Suprapubic skin (tissue), 4 donors: ENCODE measurements at regions not wholly inside any gene's neighbourhood (a gene's known extent, or its start where the extent isn't known, plus 50 kb on each side); places are given as distances from the start of the nearest gene placed in this dataset.

Experiments used
- DNase-seq, 2 donors: peaks; one replicate each; pipeline ENCODE4 v3.0.0-alpha.2; 2019; ENCODE audit warnings: low spot score in 2 of 2
- H3K27ac ChIP-seq: fragments of 200-600 bp; sonication (generic); one replicate; pipeline ENCODE4 v1.5.1; 2019
- H3K27me3 ChIP-seq: fragments of 200-600 bp; sonication (generic); one replicate; pipeline ENCODE4 v1.5.1; 2019
- H3K36me3 ChIP-seq: fragments of 200-600 bp; sonication (generic); one replicate; pipeline ENCODE4 v1.5.1; 2019
- H3K4me1 ChIP-seq: fragments of 200-600 bp; sonication (generic); one replicate; pipeline ENCODE4 v1.5.1; 2019
- H3K4me3 ChIP-seq: fragments of 200-600 bp; sonication (generic); one replicate; pipeline ENCODE4 v1.5.1; 2019; ENCODE audit warnings: mild to moderate bottlenecking
- H3K9me3 ChIP-seq: fragments of 200-600 bp; sonication (generic); one replicate; pipeline ENCODE4 v1.5.1; 2019
- EP300 ChIP-seq: sonication (generic); formaldehyde crosslinking; IDR thresholded peaks from one replicate; pipeline ENCODE4 v1.6.1; 2017; ENCODE audit warnings: antibody characterized with exemption
- POLR2A ChIP-seq, 2 donors: fragments of 450-650 bp; IDR thresholded peaks; one replicate each; pipeline ENCODE4 v1.6.1; 2017; ENCODE audit warnings: antibody characterized with exemption in 2 of 2, mild to moderate bottlenecking in 2 of 2, moderate library complexity in 2 of 2
- POLR2AphosphoS5 ChIP-seq, 3 donors: sonication (generic); formaldehyde crosslinking; IDR thresholded peaks; one replicate each; pipeline ENCODE4 v1.6.1; 2017; ENCODE audit warnings: antibody characterized with exemption in 3 of 3
- WGBS: methylation state at CpG from one replicate; pipeline ENCODE4 v1.1.5; 2018; 5-methylcytosine and 5-hydroxymethylcytosine counted together
- TF ChIP-seq, protein P1 (sequence below), 2 donors: fragments of 200-600 bp in 1 of 2; fragments of 450-650 bp in 1 of 2; sonication (generic) in 1 of 2; IDR thresholded peaks; one replicate each; pipeline ENCODE4 v1.5.1; 2016 to 2019; ENCODE audit warnings: antibody characterized with exemption in 2 of 2, mild to moderate bottlenecking in 1 of 2, moderate library complexity in 1 of 2

DNA sequence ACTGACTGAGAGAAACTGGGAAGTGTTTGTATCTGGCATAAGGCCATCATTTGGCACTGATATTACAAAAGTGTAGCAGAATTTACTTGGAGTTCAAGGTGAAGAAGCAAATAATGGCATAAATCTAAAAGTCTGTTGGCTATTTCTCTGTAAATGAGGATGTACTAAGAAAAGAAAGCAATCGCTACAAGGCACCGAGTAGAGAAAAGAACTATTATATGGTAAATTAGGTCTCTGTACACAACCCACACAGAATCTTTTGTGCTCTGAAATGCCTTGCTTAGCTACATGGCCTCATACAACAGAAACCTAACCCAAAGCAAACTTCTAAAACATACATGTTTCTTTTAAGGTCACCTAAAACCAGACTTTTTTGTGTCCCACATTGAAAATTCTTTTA is 290.1 kb upstream of the WWC1 start:
- no peak overlapping the region for H3K27ac ChIP-seq
- H3K4me3 ChIP-seq = no peak overlapping the region
- 71% methylated on average over 2 of the region's 2 CpGs for WGBS
- TF ChIP-seq, protein P1, sequence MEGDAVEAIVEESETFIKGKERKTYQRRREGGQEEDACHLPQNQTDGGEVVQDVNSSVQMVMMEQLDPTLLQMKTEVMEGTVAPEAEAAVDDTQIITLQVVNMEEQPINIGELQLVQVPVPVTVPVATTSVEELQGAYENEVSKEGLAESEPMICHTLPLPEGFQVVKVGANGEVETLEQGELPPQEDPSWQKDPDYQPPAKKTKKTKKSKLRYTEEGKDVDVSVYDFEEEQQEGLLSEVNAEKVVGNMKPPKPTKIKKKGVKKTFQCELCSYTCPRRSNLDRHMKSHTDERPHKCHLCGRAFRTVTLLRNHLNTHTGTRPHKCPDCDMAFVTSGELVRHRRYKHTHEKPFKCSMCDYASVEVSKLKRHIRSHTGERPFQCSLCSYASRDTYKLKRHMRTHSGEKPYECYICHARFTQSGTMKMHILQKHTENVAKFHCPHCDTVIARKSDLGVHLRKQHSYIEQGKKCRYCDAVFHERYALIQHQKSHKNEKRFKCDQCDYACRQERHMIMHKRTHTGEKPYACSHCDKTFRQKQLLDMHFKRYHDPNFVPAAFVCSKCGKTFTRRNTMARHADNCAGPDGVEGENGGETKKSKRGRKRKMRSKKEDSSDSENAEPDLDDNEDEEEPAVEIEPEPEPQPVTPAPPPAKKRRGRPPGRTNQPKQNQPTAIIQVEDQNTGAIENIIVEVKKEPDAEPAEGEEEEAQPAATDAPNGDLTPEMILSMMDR (IDR thresholded peaks at IDR 0.05) = no peak
- TF ChIP-seq POLR2AphosphoS5 (IDR thresholded peaks at IDR 0.05) (no peak), POLR2A (IDR thresholded peaks at IDR 0.05) (no peak)
- H3K36me3 ChIP-seq = no peaks in the 10 kb centered on the region
- DNase-seq = no peak
- no peaks in the 10 kb centered on the region for H3K4me1 ChIP-seq
- H3K27me3 ChIP-seq = no peaks in the 10 kb centered on the region
- H3K9me3 ChIP-seq = no peaks in the 10 kb centered on the region

- no peaks in the 10 kb centered on the region for H3K4me1 ChIP-seq
- no peaks in the 10 kb centered on the region for H3K36me3 ChIP-seq
- no peak overlapping the region for H3K4me3 ChIP-seq
- H3K27me3 ChIP-seq = no peaks in the 10 kb centered on the region
- no peak for DNase-seq
- H3K27ac ChIP-seq = no peak overlapping the region
- H3K9me3 ChIP-seq = no peaks in the 10 kb centered on the region
- no peak for TF ChIP-seq EP300
- TF ChIP-seq POLR2A (IDR thresholded peaks at IDR 0.05) = no peak
- TF ChIP-seq POLR2AphosphoS5 (IDR thresholded peaks at IDR 0.05) = no peak
- TF ChIP-seq, protein P1 (IDR thresholded peaks at IDR 0.05) = no peak
- 62% methylated on average over 4 of the region's 4 CpGs for WGBS
Observed at GRCh38 chr5:168002116-168002515, 289.3 kb upstream of the WWC1 start.

- H3K36me3 ChIP-seq = no peaks in the 10 kb centered on the region
- DNase-seq = no peak
- no peaks in the 10 kb centered on the region for H3K27me3 ChIP-seq
- TF ChIP-seq POLR2AphosphoS5 (IDR thresholded peaks at IDR 0.05) = no peak
- no peaks in the 10 kb centered on the region for H3K4me1 ChIP-seq
- H3K27ac ChIP-seq = no peak overlapping the region
- H3K9me3 ChIP-seq = no peaks in the 10 kb centered on the region
- no peak overlapping the region for H3K4me3 ChIP-seq
- 52% methylated on average over 6 of the region's 6 CpGs for WGBS
Observed at GRCh38 chr5:168005093-168005492, 286.4 kb upstream of the WWC1 start.

- 81% methylated on average over 3 of the region's 3 CpGs for WGBS
- Histone ChIP-seq H3K27me3 (no peaks in the 10 kb centered on the region), H3K9me3 (no peaks in the 10 kb centered on the region), H3K36me3 (no peaks in the 10 kb centered on the region), H3K4me3 (no peak overlapping the region), H3K4me1 (no peaks in the 10 kb centered on the region), H3K27ac (no peak overlapping the region)
- DNase-seq = no peak
- TF ChIP-seq, protein P1 (IDR thresholded peaks at IDR 0.05) = no peak
Observed at GRCh38 chr5:168005936-168006335, 285.5 kb upstream of the WWC1 start.

DNA sequence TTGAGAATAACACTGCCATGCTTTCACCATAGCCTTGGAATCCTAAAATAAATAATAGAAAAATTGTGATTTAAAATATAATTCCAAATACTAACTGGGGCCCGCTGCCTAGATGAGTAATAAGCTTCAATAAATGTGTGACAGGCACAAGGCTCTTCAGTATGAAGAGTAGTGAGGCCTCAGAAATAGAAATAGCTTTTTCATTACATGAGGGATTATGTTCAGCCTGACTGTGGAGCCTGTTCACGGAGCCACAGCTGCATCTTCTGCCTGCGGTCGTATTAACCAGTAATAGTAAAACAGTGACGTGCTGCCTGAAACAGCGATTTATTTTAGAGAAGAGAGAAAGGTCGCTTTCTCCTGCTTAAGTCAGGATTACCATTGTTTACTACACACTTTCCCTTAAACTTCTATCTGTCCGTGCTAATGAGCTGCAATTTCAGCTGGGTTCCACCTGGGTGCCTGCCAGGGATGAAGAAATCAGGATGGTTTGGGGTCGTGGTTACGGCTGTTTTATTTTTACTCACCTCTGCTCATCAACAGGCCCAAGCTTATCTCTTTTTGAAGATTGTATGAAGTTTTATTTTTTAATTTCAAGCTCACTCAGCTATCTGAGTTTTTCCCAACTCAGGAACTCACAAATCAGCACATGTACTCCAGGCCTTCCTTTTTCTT is 284.9 kb upstream of the WWC1 start:
- Histone ChIP-seq H3K4me1 (no peaks in the 10 kb centered on the region), H3K9me3 (no peaks in the 10 kb centered on the region), H3K27me3 (no peaks in the 10 kb centered on the region), H3K27ac (no peak overlapping the region), H3K36me3 (no peaks in the 10 kb centered on the region), H3K4me3 (no peak overlapping the region)
- WGBS = 76% methylated on average over 10 of the region's 10 CpGs
- no peak for DNase-seq
- TF ChIP-seq EP300 (no peak), POLR2A (IDR thresholded peaks at IDR 0.05) (no peak), POLR2AphosphoS5 (IDR thresholded peaks at IDR 0.05) (no peak)
- TF ChIP-seq, protein P1 (IDR thresholded peaks at IDR 0.05) = no peak

DNA sequence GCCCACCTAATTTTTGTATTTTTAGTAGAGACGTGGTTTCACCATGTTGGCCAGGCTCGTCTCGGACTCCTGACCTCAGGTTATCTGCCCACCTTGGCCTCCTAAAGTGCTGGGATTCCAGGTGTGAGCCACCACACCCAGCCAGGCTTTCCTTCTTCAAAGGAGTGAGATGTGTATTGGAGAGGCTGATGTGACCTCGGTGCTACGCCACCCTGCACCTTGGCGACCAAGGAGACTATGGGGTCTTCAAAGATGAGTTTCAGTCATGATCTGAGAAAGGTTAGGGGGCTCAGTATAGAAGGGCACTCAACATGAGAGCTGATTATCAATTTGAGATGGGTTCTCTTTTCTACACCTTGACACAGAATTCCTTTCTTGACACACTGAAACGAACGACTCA is 284.2 kb upstream of the WWC1 start:
- Histone ChIP-seq H3K27me3 (no peaks in the 10 kb centered on the region), H3K4me3 (no peak overlapping the region), H3K9me3 (no peaks in the 10 kb centered on the region), H3K4me1 (no peaks in the 10 kb centered on the region), H3K27ac (no peak overlapping the region), H3K36me3 (no peaks in the 10 kb centered on the region)
- TF ChIP-seq POLR2AphosphoS5 (IDR thresholded peaks at IDR 0.05) (no peak), POLR2A (IDR thresholded peaks at IDR 0.05) (no peak), EP300 (no peak)
- TF ChIP-seq, protein P1 (IDR thresholded peaks at IDR 0.05) = no peak
- no peak for DNase-seq
- 89% methylated on average over 8 of the region's 8 CpGs for WGBS
